SK-N-MC (cell line): ENCODE measurements at regions not wholly inside any gene's neighbourhood (a gene's known extent, or its start where the extent isn't known, plus 50 kb on each side); places are given as distances from the start of the nearest gene placed in this dataset.

ENCODE experiments used
- DNase-seq: peaks from one replicate; pipeline ENCODE4 v3.0.0-alpha.2; 2011; ENCODE audit warnings: low read depth, low spot score
- H3K27ac ChIP-seq: fragments of 200-600 bp; sonication (generic); 2 replicates; pipeline ENCODE4 v1.5.1; 2016; ENCODE audit warnings: mixed run types
- H3K36me3 ChIP-seq: fragments of 200-600 bp; sonication (generic); 2 replicates; pipeline ENCODE4 v1.6.1; 2017; ENCODE audit warnings: antibody characterized with exemption, low read length, mixed read lengths; ENCODE audit not compliant: insufficient read depth
- H3K4me3 ChIP-seq: fragments of 200-600 bp; sonication (generic); 2 replicates; pipeline ENCODE4 v1.5.1; 2016
- H3K9ac ChIP-seq: fragments of 200-600 bp; sonication (generic); 2 replicates; pipeline ENCODE4 v1.8.0; 2017; ENCODE audit warnings: mixed run types, mixed read lengths; ENCODE audit not compliant: insufficient read length
- H3K9me3 ChIP-seq: fragments of 200-600 bp; sonication (generic); 2 replicates; pipeline ENCODE4 v1.6.1; 2017; ENCODE audit warnings: low read depth, mild to moderate bottlenecking, antibody characterized with exemption, low read length, moderate library complexity, mixed read lengths
- EZH2 ChIP-seq: fragments of 200-600 bp; sonication (generic); IDR thresholded peaks from one replicate; pipeline ENCODE4 v1.6.1; 2017; ENCODE audit warnings: antibody characterized with exemption
- FOXP2 ChIP-seq: optimal IDR thresholded peaks from 2 replicates; pipeline ENCODE3; 2011; ENCODE audit warnings: mild to moderate bottlenecking, moderate library complexity; ENCODE audit not compliant: insufficient read depth; ENCODE audit errors: extremely low read length, control extremely low read depth
- POLR2AphosphoS5 ChIP-seq: IDR thresholded peaks from 2 replicates; pipeline ENCODE4 v1.6.1; 2012; ENCODE audit warnings: mild to moderate bottlenecking, low read depth, low read length, borderline replicate concordance

DNA sequence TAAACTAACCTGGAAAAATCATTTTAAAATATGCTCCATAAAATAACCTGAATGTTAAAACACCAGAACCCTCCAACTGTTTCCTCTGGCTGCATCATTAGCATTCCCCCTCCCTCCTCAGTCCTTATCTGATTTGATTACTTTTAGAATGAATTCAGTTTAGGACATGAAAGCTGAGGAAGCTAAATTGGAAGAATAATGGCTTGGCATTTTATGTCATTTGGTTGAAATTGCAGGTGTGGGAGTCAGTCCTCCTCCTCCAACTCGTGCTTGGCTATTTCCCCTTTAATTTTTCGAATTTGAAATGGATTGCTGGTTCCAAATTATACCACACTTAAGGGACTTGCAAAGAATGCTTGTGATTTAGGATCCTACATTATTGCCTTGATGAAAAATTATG is 473.0 kb upstream of the STXBP6 start:
- H3K9ac ChIP-seq = no peak overlapping the region
- no peak overlapping the region for H3K4me3 ChIP-seq
- no peak for TF ChIP-seq FOXP2
- TF ChIP-seq POLR2AphosphoS5 = no peak
- TF ChIP-seq EZH2 = no peak
- no peaks in the 10 kb centered on the region for H3K36me3 ChIP-seq
- DNase-seq = no peak
- no peak overlapping the region for H3K27ac ChIP-seq
- no peaks in the 10 kb centered on the region for H3K9me3 ChIP-seq

DNA sequence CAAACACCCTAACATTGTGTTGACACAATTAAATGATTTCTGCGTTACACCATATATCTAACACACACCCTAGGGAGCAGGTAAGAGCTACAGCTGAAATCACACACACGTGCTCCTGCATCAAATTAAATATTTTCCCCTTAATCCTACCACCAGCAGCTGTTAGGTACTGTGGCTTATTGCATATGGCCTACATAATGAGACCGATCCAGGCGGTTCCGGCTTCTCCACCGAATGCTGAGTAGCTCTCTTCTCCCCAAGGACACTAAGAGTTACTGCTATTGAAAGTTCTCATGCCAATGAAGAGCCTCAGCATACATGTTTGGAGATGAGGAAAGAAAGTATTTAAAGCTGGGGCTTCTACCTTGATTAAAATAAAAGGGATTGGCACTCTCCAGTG is 472.2 kb upstream of the STXBP6 start:
- no peak overlapping the region for H3K27ac ChIP-seq
- no peak for DNase-seq
- TF ChIP-seq POLR2AphosphoS5 = no peak
- no peak for TF ChIP-seq FOXP2
- TF ChIP-seq EZH2 = no peak
- H3K4me3 ChIP-seq = no peak overlapping the region
- no peaks in the 10 kb centered on the region for H3K36me3 ChIP-seq
- H3K9ac ChIP-seq = no peak overlapping the region
- no peaks in the 10 kb centered on the region for H3K9me3 ChIP-seq

- H3K4me3 ChIP-seq = no peak overlapping the region
- TF ChIP-seq EZH2 = no peak
- TF ChIP-seq POLR2AphosphoS5 = no peak
- no peak for TF ChIP-seq FOXP2
- H3K9me3 ChIP-seq = no peaks in the 10 kb centered on the region
- H3K36me3 ChIP-seq = no peaks in the 10 kb centered on the region
- no peak overlapping the region for H3K27ac ChIP-seq
- no peak overlapping the region for H3K9ac ChIP-seq
- no peak for DNase-seq
These were observed 471.7 kb upstream of the STXBP6 start for GRCh38 chr14:25521616-25522015.

DNA sequence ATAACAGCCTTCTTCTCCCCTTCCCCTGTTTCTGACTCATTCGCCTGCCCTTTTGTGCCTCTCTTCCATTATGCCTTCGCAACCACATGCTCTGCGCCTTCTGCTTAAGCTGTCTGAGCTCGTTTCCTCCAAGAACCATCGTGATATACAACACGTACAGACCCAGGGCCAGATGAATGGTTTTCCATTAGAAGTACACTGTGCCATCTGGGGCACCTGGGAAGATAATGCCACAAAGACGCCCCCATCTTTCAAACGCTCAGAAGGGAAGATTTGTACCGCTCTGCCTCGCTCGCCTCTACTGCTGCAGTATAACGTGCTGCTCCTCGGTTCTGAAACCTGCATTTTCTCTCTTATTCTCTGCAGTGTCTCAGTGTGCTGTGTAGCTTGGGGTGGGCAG is 470.9 kb upstream of the STXBP6 start:
- DNase-seq = no peak
- Histone ChIP-seq H3K36me3 (no peaks in the 10 kb centered on the region), H3K9me3 (no peaks in the 10 kb centered on the region), H3K9ac (no peak overlapping the region), H3K4me3 (no peak overlapping the region), H3K27ac (no peak overlapping the region)
- no peak for TF ChIP-seq FOXP2
- no peak for TF ChIP-seq EZH2
- no peak for TF ChIP-seq POLR2AphosphoS5

DNA sequence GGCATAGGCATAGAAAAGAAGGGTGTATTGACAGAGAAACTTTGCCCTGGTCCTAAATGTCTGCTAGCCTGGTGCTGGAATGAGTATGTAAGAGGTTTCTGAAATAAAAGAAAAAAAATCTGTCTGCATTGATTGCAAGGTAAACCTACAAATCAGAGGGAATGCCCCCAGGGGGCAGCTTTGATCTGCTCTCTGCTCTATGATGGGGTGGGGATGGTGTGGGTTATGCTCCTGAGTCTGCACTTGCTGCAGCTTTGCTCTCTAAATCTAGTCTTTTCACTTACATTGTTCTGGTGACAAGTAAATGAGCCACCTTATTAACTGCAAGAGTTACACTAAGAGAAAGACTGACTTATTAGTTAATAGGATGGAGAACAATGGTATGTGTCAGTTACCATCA is 468.4 kb upstream of the STXBP6 start:
- H3K27ac ChIP-seq = no peak overlapping the region
- no peak for TF ChIP-seq POLR2AphosphoS5
- TF ChIP-seq FOXP2 = no peak
- TF ChIP-seq EZH2 = no peak
- no peaks in the 10 kb centered on the region for H3K36me3 ChIP-seq
- H3K4me3 ChIP-seq = no peak overlapping the region
- no peaks in the 10 kb centered on the region for H3K9me3 ChIP-seq
- no peak overlapping the region for H3K9ac ChIP-seq
- DNase-seq = no peak

DNA sequence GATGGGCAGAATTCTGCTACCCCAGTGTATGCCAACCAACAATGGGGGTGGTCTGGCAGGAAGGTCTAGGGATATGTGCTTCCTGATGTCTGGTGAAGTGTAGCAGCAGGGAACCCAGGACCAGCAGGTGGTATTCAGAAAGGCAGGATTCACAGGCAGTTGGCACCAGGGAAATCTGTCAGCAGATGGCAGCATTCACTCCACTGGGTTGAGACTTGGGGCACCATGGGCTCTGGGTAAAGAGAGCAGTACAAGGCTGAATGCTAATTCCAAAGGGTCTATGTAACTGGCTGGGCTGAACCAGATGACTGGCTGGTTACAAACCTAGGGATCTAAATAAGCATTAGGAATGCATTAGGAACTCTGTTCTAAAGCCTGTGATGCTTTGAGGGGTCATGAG is 466.9 kb upstream of the STXBP6 start:
- TF ChIP-seq FOXP2 (no peak), POLR2AphosphoS5 (no peak), EZH2 (no peak)
- no peaks in the 10 kb centered on the region for H3K9me3 ChIP-seq

GRCh38 chr14:25508845-25509244 is 458.9 kb upstream of the STXBP6 start:
- no peak for TF ChIP-seq FOXP2
- TF ChIP-seq EZH2 = no peak
- no peak for TF ChIP-seq POLR2AphosphoS5
- H3K36me3 ChIP-seq = no peaks in the 10 kb centered on the region
- H3K27ac ChIP-seq = no peak overlapping the region

More for the DNA sequence above, 466.9 kb upstream of the STXBP6 start:
- no peak overlapping the region for H3K9ac ChIP-seq
- DNase-seq = no peak
- no peak overlapping the region for H3K4me3 ChIP-seq
- no peaks in the 10 kb centered on the region for H3K36me3 ChIP-seq
- H3K27ac ChIP-seq = no peak overlapping the region

DNA sequence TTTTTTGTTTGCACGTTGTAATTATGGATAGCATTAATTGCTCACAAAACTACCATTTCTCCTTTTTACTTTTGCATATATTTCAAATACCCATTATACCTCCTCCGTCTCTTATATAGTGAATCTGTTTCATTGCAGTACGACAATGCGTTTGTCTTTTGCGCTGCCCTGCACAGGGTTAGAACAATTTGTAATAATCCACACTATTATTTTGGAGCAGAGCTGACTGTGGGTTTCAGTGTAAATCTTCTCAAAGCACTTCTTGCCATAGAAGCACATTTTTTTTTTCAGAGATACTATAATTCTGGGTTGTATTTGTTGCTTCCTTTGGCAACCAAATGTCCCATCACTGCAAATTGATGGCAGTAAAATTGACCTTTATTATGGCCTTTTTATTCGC is 451.8 kb upstream of the STXBP6 start:
- H3K9me3 ChIP-seq = no peaks in the 10 kb centered on the region
- TF ChIP-seq EZH2 = no peak
- no peak for TF ChIP-seq FOXP2
- TF ChIP-seq POLR2AphosphoS5 = no peak
- no peak overlapping the region for H3K4me3 ChIP-seq
- no peak for DNase-seq
- H3K36me3 ChIP-seq = no peaks in the 10 kb centered on the region
- H3K27ac ChIP-seq = no peak overlapping the region
- H3K9ac ChIP-seq = no peak overlapping the region

More at GRCh38 chr14:25508845-25509244, 458.9 kb upstream of the STXBP6 start:
- H3K4me3 ChIP-seq = no peak overlapping the region
- H3K9ac ChIP-seq = no peak overlapping the region
- H3K9me3 ChIP-seq = no peaks in the 10 kb centered on the region
- DNase-seq = no peak

DNA sequence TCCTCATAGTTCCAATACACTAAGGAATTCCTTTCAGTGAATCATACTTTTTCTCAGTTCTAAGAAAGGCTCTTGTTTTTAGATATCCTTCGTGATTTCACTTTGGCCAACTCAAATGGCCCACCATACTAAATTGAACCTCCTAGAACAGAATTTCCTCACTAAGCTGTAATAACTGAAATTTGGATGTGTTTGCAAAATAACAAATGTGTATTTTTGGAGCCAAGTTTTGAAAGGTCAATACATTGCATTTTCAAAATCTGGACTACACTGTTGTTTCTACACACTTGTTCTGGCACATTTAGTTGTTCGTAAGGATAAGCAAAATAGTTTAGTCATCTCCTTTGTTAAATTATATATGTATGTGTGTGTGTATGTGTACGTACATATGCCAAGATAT is 439.0 kb upstream of the STXBP6 start:
- no peak for DNase-seq
- H3K4me3 ChIP-seq = no peak overlapping the region
- no peaks in the 10 kb centered on the region for H3K9me3 ChIP-seq
- no peak overlapping the region for H3K9ac ChIP-seq
- H3K36me3 ChIP-seq = no peaks in the 10 kb centered on the region
- TF ChIP-seq EZH2 (no peak), POLR2AphosphoS5 (no peak), FOXP2 (no peak)
- H3K27ac ChIP-seq = no peak overlapping the region
